C4-2B (cell line): ENCODE measurements at regions not wholly inside any gene's neighbourhood (a gene's known extent, or its start where the extent isn't known, plus 50 kb on each side); places are given as distances from the start of the nearest gene placed in this dataset.

Experiments used
- H3K27ac ChIP-seq: fragments of 450-650 bp; 2 replicates; pipeline ENCODE4 v1.5.1; 2017
- CTCF ChIP-seq: fragments of 450-650 bp; conservative IDR thresholded peaks from 2 replicates; pipeline ENCODE4 v1.5.1; 2017; ENCODE audit warnings: mild to moderate bottlenecking
- ZFX ChIP-seq: fragments of 450-650 bp; IDR thresholded peaks from 2 replicates; pipeline ENCODE4 v1.6.1; 2017

- no peak overlapping the region for H3K27ac ChIP-seq
- TF ChIP-seq ZFX (no peak), CTCF (no peak)
Measured at GRCh38 chr1:199553104-199553503, 474.4 kb upstream of the NR5A2 start.

GRCh38 chr1:199561334-199561733, 466.2 kb upstream of the NR5A2 start:
- TF ChIP-seq CTCF (no peak), ZFX (no peak)
- no peak overlapping the region for H3K27ac ChIP-seq

GRCh38 chr1:199573047-199573446, 454.5 kb upstream of the NR5A2 start:
- TF ChIP-seq ZFX = no peak
- TF ChIP-seq CTCF = no peak
- no peak overlapping the region for H3K27ac ChIP-seq

GRCh38 chr1:199574950-199575349, 452.6 kb upstream of the NR5A2 start:
- no peak for TF ChIP-seq CTCF
- no peak for TF ChIP-seq ZFX

GRCh38 chr1:199580300-199580699, 447.2 kb upstream of the NR5A2 start:
- no peak overlapping the region for H3K27ac ChIP-seq
- TF ChIP-seq ZFX = no peak
- no peak for TF ChIP-seq CTCF

More at GRCh38 chr1:199574950-199575349, 452.6 kb upstream of the NR5A2 start:
- no peak overlapping the region for H3K27ac ChIP-seq

GRCh38 chr1:199585392-199585791, 442.1 kb upstream of the NR5A2 start:
- H3K27ac ChIP-seq = no peak overlapping the region
- TF ChIP-seq ZFX (no peak), CTCF (no peak)

- no peak for TF ChIP-seq ZFX
- no peak for TF ChIP-seq CTCF
Measured at GRCh38 chr1:199590708-199591107, 436.8 kb upstream of the NR5A2 start.

More at GRCh38 chr1:199590708-199591107, 436.8 kb upstream of the NR5A2 start:
- no peak overlapping the region for H3K27ac ChIP-seq
